PC-3 (cell line): ENCODE measurements at regions not wholly inside any gene's neighbourhood (a gene's known extent, or its start where the extent isn't known, plus 50 kb on each side); places are given as distances from the start of the nearest gene placed in this dataset.

Experiments used
- ATAC-seq: fragments of 200-7000 bp; cut with Tn5 transposase; 2 replicates; pipeline ENCODE4 v1.9.1; 2020; ENCODE audit warnings: mild to moderate bottlenecking, moderate library complexity
- BruUV-seq: library from RNA; stranded (reverse); fragments of 400-500 nt; replicated peaks from 2 replicates; lab custom pipeline; 2021; lab: Mats Ljungman, UMichigan
- CTCF ChIA-PET: fragments of 300-600 bp; sonication (Branson Sonifier 250); formaldehyde crosslinking; loops from one replicate; lab custom pipeline; 2022; ENCODE audit warnings: antibody characterized with exemption; lab: Charles Lee
- POLR2A ChIA-PET: fragments of 300-600 bp; sonication (Branson Sonifier 250); formaldehyde crosslinking; loops from one replicate; lab custom pipeline; 2022; ENCODE audit warnings: antibody characterized with exemption; ENCODE audit not compliant: unreplicated experiment; lab: Charles Lee
- DNase-seq: peaks from one replicate; pipeline ENCODE4 v3.0.0-alpha.2; 2015
- H2AFZ ChIP-seq: fragments of 300-600 bp; sonication (generic); 2 replicates; pipeline ENCODE4 v1.6.0; 2016; ENCODE audit warnings: antibody characterized with exemption, low read length
- H3F3A ChIP-seq: fragments of 300-600 bp; sonication (generic); one replicate; pipeline ENCODE4 v1.6.0; 2017; ENCODE audit warnings: antibody characterized with exemption, low read length, control low read depth, mild to moderate bottlenecking; ENCODE audit not compliant: unreplicated experiment
- H3K27ac ChIP-seq: fragments of 300-600 bp; sonication (generic); 2 replicates; pipeline ENCODE4 v1.5.1; 2016; ENCODE audit warnings: mild to moderate bottlenecking, low read length
- H3K27me3 ChIP-seq: fragments of 300-600 bp; sonication (generic); 2 replicates; pipeline ENCODE4 v1.6.1; 2016; ENCODE audit warnings: low read length, mixed read lengths
- H3K36me3 ChIP-seq: fragments of 300-600 bp; sonication (generic); 2 replicates; pipeline ENCODE4 v1.6.1; 2016; ENCODE audit warnings: low read depth, mixed run types, low read length, mixed read lengths
- H3K4me1 ChIP-seq: fragments of 300-600 bp; sonication (generic); 2 replicates; pipeline ENCODE4 v1.5.1; 2016; ENCODE audit warnings: low read length; ENCODE audit not compliant: insufficient read depth
- H3K4me2 ChIP-seq: fragments of 300-600 bp; sonication (generic); 2 replicates; pipeline ENCODE4 v1.6.0; 2016; ENCODE audit warnings: low read length
- H3K4me3 ChIP-seq: fragments of 300-600 bp; sonication (generic); 2 replicates; pipeline ENCODE4 v1.5.1; 2016; ENCODE audit warnings: mild to moderate bottlenecking, low read length, mixed read lengths
- H3K79me2 ChIP-seq: fragments of 300-600 bp; sonication (generic); 2 replicates; pipeline ENCODE4 v1.6.1; 2017; ENCODE audit warnings: low read length, mixed read lengths
- H3K9ac ChIP-seq: fragments of 300-600 bp; sonication (generic); 2 replicates; pipeline ENCODE4 v1.6.0; 2016; ENCODE audit warnings: mild to moderate bottlenecking, low read length
- H3K9me2 ChIP-seq: fragments of 300-600 bp; sonication (generic); replicated peaks from 2 replicates; pipeline ENCODE4 v1.6.1; 2016; ENCODE audit warnings: mixed run types, low read length, mixed read lengths
- H3K9me3 ChIP-seq: fragments of 300-600 bp; sonication (generic); 2 replicates; pipeline ENCODE4 v1.6.1; 2016; ENCODE audit warnings: low read length, mixed read lengths
- H4K20me1 ChIP-seq: fragments of 300-600 bp; sonication (generic); 2 replicates; pipeline ENCODE4 v1.6.1; 2016; ENCODE audit warnings: low read length, mixed read lengths
- EZH2 ChIP-seq: fragments of 300-600 bp; sonication (generic); IDR thresholded peaks from one replicate; pipeline ENCODE4 v1.6.1; 2017; ENCODE audit warnings: antibody characterized with exemption, mild to moderate bottlenecking, low read length; ENCODE audit not compliant: unreplicated experiment
- EZH2phosphoT487 ChIP-seq: fragments of 300-600 bp; sonication (generic); IDR thresholded peaks from 2 replicates; pipeline ENCODE4 v1.6.1; 2018; ENCODE audit warnings: mild to moderate bottlenecking, antibody characterized with exemption, low read length, borderline replicate concordance
- intact Hi-C: fragments of 100-400 bp; cut with micrococcal nuclease; formaldehyde crosslinking; loops from 2 replicates; pipeline ENCODE4 v1.9.0; 2023
- TF ChIP-seq, protein P1 (sequence below): fragments of 300-600 bp; sonication (generic); conservative IDR thresholded peaks from 2 replicates; pipeline ENCODE4 v1.5.1; 2017; ENCODE audit warnings: antibody characterized with exemption, low read depth, mild to moderate bottlenecking, low read length

DNA sequence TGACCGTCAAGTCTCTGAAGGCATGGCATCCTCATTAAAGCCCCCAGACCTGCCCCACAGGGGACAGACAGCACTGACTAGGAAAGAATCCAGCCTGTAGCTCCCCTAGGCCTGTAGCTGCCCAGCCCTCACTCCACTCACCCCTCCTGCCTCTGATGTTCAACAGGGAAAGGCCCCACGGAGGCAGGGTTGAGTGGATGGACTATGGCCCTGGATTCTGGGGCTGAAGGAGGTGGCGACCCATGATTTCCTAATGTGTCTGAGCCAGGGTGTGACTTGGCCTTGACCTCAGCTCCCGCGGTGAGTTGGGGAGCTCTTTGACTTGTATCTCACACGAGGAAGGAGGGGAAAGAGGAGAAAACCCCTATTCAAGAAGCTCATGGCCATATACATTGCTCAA lies 238.5 kb upstream of the CSF3R start:
- Histone ChIP-seq H3K27me3 (peaks cover 52% of the 10 kb centered on the region), H3K4me1 (no peaks in the 10 kb centered on the region), H4K20me1 (no peaks in the 10 kb centered on the region), H3K27ac (no peak overlapping the region), H3K9me3 (no peaks in the 10 kb centered on the region), H3K36me3 (no peaks in the 10 kb centered on the region), H3K4me3 (no peak overlapping the region), H3K9ac (no peak overlapping the region), H3K79me2 (no peaks in the 10 kb centered on the region), H3K9me2 (no peaks in the 10 kb centered on the region), H3F3A (no peaks in the 10 kb centered on the region), H2AFZ (no peak overlapping the region), H3K4me2 (no peak overlapping the region)
- POLR2A ChIA-PET, result no interaction called here
- CTCF ChIA-PET, result no interaction called here
- no TSS peak for BruUV-seq
- DNase-seq (no peak), ATAC-seq (no peak)
- TF ChIP-seq EZH2phosphoT487 (no peak), EZH2 (no peak)
- TF ChIP-seq, protein P1, sequence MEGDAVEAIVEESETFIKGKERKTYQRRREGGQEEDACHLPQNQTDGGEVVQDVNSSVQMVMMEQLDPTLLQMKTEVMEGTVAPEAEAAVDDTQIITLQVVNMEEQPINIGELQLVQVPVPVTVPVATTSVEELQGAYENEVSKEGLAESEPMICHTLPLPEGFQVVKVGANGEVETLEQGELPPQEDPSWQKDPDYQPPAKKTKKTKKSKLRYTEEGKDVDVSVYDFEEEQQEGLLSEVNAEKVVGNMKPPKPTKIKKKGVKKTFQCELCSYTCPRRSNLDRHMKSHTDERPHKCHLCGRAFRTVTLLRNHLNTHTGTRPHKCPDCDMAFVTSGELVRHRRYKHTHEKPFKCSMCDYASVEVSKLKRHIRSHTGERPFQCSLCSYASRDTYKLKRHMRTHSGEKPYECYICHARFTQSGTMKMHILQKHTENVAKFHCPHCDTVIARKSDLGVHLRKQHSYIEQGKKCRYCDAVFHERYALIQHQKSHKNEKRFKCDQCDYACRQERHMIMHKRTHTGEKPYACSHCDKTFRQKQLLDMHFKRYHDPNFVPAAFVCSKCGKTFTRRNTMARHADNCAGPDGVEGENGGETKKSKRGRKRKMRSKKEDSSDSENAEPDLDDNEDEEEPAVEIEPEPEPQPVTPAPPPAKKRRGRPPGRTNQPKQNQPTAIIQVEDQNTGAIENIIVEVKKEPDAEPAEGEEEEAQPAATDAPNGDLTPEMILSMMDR, result no peak
- intact Hi-C loops, result no loop called here

- H3K27me3 ChIP-seq, result peaks cover 53% of the 10 kb centered on the region
- DNase-seq (no peak), ATAC-seq (no peak)
- no peak overlapping the region for H3K27ac ChIP-seq
- H3K36me3 ChIP-seq, result no peaks in the 10 kb centered on the region
- no peak overlapping the region for H3K4me3 ChIP-seq
- no peak overlapping the region for H3K4me2 ChIP-seq
- H3K9ac ChIP-seq, result no peak overlapping the region
- H3K9me3 ChIP-seq, result no peaks in the 10 kb centered on the region
- TF ChIP-seq EZH2phosphoT487, result no peak
- TF ChIP-seq, protein P1, result no peak
- TF ChIP-seq EZH2, result no peak
- H2AFZ ChIP-seq, result no peak overlapping the region
- no TSS peak for BruUV-seq
- intact Hi-C loops, result no loop called here
- H3F3A ChIP-seq, result no peaks in the 10 kb centered on the region
- POLR2A ChIA-PET, result no interaction called here
- no peaks in the 10 kb centered on the region for H3K79me2 ChIP-seq
- no peaks in the 10 kb centered on the region for H3K4me1 ChIP-seq
- H3K9me2 ChIP-seq, result no peaks in the 10 kb centered on the region
- CTCF ChIA-PET, result no interaction called here
- H4K20me1 ChIP-seq, result no peaks in the 10 kb centered on the region
Measured at GRCh38 chr1:36717431-36717830, 234.7 kb upstream of the CSF3R start.

DNA sequence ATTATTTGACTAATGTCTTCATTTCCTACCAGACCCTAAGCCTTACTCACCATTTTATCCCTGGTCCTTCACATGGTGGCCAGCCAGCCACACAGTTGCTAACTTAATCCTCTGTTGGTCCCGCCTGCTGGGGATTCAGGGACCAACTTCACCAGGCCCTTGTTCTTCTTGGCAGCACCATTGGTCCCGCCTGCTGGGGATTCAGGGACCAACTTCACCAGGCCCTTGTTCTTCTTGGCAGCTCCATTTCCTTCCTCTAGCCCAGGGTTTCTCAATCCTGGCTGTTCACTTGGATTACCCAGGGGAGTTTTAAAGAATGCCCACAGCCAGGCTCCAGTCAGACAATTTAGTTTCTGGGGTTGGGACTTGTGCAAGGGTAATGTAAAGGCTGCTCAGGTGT lies 233.1 kb upstream of the CSF3R start:
- ChIA-PET POLR2A (no interaction called here), CTCF (no interaction called here)
- H3K36me3 ChIP-seq, result no peaks in the 10 kb centered on the region
- intact Hi-C loops, result no loop called here
- no peaks in the 10 kb centered on the region for H3K79me2 ChIP-seq
- TF ChIP-seq EZH2phosphoT487 (no peak), EZH2 (no peak)
- TF ChIP-seq, protein P1, result no peak
- no peak overlapping the region for H3K4me2 ChIP-seq
- BruUV-seq, result no TSS peak
- H3K27me3 ChIP-seq, result peaks cover 54% of the 10 kb centered on the region
- H3K4me1 ChIP-seq, result no peaks in the 10 kb centered on the region
- H3K9me2 ChIP-seq, result no peaks in the 10 kb centered on the region
- no peaks in the 10 kb centered on the region for H3K9me3 ChIP-seq
- DNase-seq, result no peak
- no peak overlapping the region for H3K4me3 ChIP-seq
- no peaks in the 10 kb centered on the region for H4K20me1 ChIP-seq
- H3K9ac ChIP-seq, result no peak overlapping the region
- H3F3A ChIP-seq, result no peaks in the 10 kb centered on the region
- ATAC-seq, result no peak
- no peak overlapping the region for H2AFZ ChIP-seq
- no peak overlapping the region for H3K27ac ChIP-seq
